ENCODE measurements at regions not wholly inside any gene's neighbourhood (a gene's known extent, or its start where the extent isn't known, plus 50 kb on each side); places are given as distances from the start of the nearest gene placed in this dataset.

GRCh38 chr4:139611391-139611790, 54.2 kb upstream of the MGST2 start:
- no peak for DNase-seq (ENCODE audit: low spot score)

- DNase-seq (ENCODE audit: low spot score) = no peak
These were observed 53.6 kb upstream of the SETD7 start for GRCh38 chr4:139609647-139610046.

GRCh38 chr4:139607502-139608060, 51.6 kb upstream of the SETD7 start:
- DNase-seq (ENCODE audit: low spot score) = no peak

GRCh38 chr4:139606579-139607501, 50.8 kb upstream of the SETD7 start:
- peak; percentile 31 for DNase-seq (ENCODE audit: low spot score)

GRCh38 chr4:139606103-139606502, 50.1 kb upstream of the SETD7 start:
- no peak for DNase-seq (ENCODE audit: low spot score)

Data from GM03348 (cell line).